HAP-1 (cell line): ENCODE measurements at regions not wholly inside any gene's neighbourhood (a gene's known extent, or its start where the extent isn't known, plus 50 kb on each side); places are given as distances from the start of the nearest gene placed in this dataset.
A peak's percentile ranks its signal among the peaks of the same experiment; 100 is the strongest.

Experiments
- DNase-seq, 2 experiments: peaks; one replicate each; pipeline ENCODE4 v3.0.0-alpha.2; 2016 to 2020; ENCODE audit warnings: low spot score in 2 of 2
- H3K27me3 ChIP-seq: fragments of 250-450 bp; sonication (Bioruptor Pico); 2 replicates; pipeline ENCODE4 v1.5.1; 2020; ENCODE audit warnings: low read depth, mild to moderate bottlenecking, moderate library complexity
- H3K36me3 ChIP-seq: fragments of 250-450 bp; sonication (Bioruptor Pico); replicated peaks from 2 replicates; pipeline ENCODE4 v1.5.1; 2020; ENCODE audit warnings: mild to moderate bottlenecking
- H3K4me1 ChIP-seq: fragments of 250-450 bp; sonication (Bioruptor Pico); 2 replicates; pipeline ENCODE4 v1.5.1; 2020; ENCODE audit warnings: mild to moderate bottlenecking
- H3K4me3 ChIP-seq: fragments of 250-450 bp; sonication (Bioruptor Pico); 2 replicates; pipeline ENCODE4 v1.5.1; 2020; ENCODE audit warnings: mild to moderate bottlenecking, moderate library complexity
- H3K9me3 ChIP-seq: fragments of 250-450 bp; sonication (Bioruptor Pico); 2 replicates; pipeline ENCODE4 v1.5.1; 2020; ENCODE audit warnings: mild to moderate bottlenecking, moderate library complexity
- in situ Hi-C: fragments of 300-500 bp; cut with MboI; formaldehyde crosslinking; loops from 3 replicates; pipeline ENCODE4 v1.14.3; 2020; ENCODE audit warnings: low sequenced_read_pairs, inconsistent platforms, mixed read lengths

DNA sequence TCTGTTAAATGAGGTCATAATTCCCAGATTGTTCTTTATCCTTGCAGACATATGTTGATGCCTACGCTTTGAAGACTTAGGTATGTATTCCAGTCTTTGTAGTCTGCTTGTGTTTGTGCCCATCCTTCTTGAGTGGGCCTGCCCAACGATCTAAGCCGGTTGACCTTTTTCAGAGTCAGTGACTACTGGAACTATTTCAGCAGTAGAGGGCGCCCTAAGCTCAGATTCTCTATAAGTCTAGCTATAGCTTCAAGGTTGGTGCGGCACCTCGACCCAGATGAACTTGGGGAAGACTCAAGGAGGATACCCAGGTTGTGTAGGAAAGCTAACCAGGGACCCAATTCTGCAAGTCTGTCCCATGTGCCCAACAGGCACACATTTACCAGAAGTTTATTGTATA lies 228.8 kb upstream of the PPP2R3A start:
- no peak overlapping the region for H3K4me3 ChIP-seq
- in situ Hi-C loops: loop anchor here (10.0 kb wide), 1 partner anchor 308 kb away; no protein-coding TSS in a partner anchor
- no peaks in the 10 kb centered on the region for H3K4me1 ChIP-seq
- no peaks in the 10 kb centered on the region for H3K27me3 ChIP-seq
- DNase-seq: peak in 1 of 2 experiments; percentile 63
- H3K36me3 ChIP-seq: no peaks in the 10 kb centered on the region
- H3K9me3 ChIP-seq: no peaks in the 10 kb centered on the region

GRCh38 chr3:135739779-135740178 lies 225.7 kb upstream of the PPP2R3A start:
- Histone ChIP-seq H3K4me1 (no peaks in the 10 kb centered on the region), H3K4me3 (no peak overlapping the region), H3K9me3 (no peaks in the 10 kb centered on the region), H3K27me3 (no peaks in the 10 kb centered on the region), H3K36me3 (no peaks in the 10 kb centered on the region)
- no peak for DNase-seq
- in situ Hi-C loops: loop anchor here (10.0 kb wide), 1 partner anchor 305 kb away; no protein-coding TSS in a partner anchor

DNA sequence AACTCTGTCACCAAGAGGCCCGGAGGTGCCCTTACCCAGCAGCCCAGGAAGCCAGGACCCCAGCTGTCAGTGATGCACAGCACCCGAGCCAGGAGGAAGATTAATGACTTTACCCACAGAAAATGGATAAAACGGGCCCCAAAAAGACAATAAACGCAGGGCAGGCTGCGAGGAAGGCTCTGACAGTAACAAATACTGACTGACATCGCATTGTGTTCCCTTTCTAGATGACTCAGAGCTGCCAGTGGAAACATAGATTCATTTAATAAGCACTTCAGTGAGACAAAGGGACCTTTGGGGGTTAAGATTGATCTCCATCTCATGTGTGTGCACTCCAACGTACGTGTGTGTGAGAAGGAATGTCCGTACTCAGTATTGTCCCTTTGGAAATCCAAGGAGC lies 225.3 kb upstream of the PPP2R3A start:
- no peak for DNase-seq
- Histone ChIP-seq H3K27me3 (no peaks in the 10 kb centered on the region), H3K9me3 (no peaks in the 10 kb centered on the region), H3K4me3 (no peak overlapping the region), H3K36me3 (no peaks in the 10 kb centered on the region), H3K4me1 (no peaks in the 10 kb centered on the region)
- in situ Hi-C loops: no loop called here

DNA sequence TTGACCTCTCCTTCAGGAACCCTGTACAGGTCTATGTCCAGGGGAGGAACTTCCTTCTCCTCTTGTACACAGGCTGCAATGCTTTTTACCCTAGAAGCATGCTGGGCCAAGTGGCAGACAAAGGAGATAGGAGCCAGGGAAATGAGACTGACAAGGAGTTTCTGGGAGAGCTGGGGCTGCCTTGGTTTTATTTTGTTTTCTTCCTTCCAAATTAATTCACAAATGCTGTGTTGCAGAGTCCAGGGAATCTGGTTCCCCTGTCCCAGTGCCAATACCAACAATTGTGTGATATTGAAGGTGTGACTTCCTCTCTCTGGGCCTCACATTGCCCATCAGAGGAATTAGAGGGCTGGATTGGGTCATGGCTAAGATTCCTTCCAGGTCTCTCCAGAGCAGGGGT lies 224.8 kb upstream of the PPP2R3A start:
- in situ Hi-C loops: no loop called here
- Histone ChIP-seq H3K4me1 (no peaks in the 10 kb centered on the region), H3K4me3 (no peak overlapping the region), H3K27me3 (no peaks in the 10 kb centered on the region), H3K9me3 (no peaks in the 10 kb centered on the region), H3K36me3 (no peaks in the 10 kb centered on the region)
- DNase-seq: no peak

GRCh38 chr3:135751991-135752390 lies 213.5 kb upstream of the PPP2R3A start:
- no peaks in the 10 kb centered on the region for H3K4me1 ChIP-seq
- H3K27me3 ChIP-seq: 0 out of 2 replicates have a peak, but pooled peaks cover 2% of the 10 kb centered on the region
- H3K36me3 ChIP-seq: no peaks in the 10 kb centered on the region
- no peak overlapping the region for H3K4me3 ChIP-seq
- DNase-seq: no peak
- in situ Hi-C loops: no loop called here
- no peaks in the 10 kb centered on the region for H3K9me3 ChIP-seq

GRCh38 chr3:135752851-135753250 lies 212.7 kb upstream of the PPP2R3A start:
- Histone ChIP-seq H3K36me3 (no peaks in the 10 kb centered on the region), H3K9me3 (no peaks in the 10 kb centered on the region), H3K27me3 (0 out of 2 replicates have a peak, but pooled peaks cover 2% of the 10 kb centered on the region), H3K4me1 (no peaks in the 10 kb centered on the region), H3K4me3 (no peak overlapping the region)
- DNase-seq: peak in 1 of 2 experiments; percentile 12
- in situ Hi-C loops: no loop called here

GRCh38 chr3:135753506-135753905 lies 212.0 kb upstream of the PPP2R3A start:
- in situ Hi-C loops: no loop called here
- 0 out of 2 replicates have a peak, but pooled peaks cover 2% of the 10 kb centered on the region for H3K27me3 ChIP-seq
- DNase-seq: no peak
- no peaks in the 10 kb centered on the region for H3K36me3 ChIP-seq
- no peaks in the 10 kb centered on the region for H3K4me1 ChIP-seq
- no peaks in the 10 kb centered on the region for H3K9me3 ChIP-seq
- no peak overlapping the region for H3K4me3 ChIP-seq

GRCh38 chr3:135755330-135756105 lies 210.0 kb upstream of the PPP2R3A start:
- in situ Hi-C loops: no loop called here
- DNase-seq: no peak
- no peaks in the 10 kb centered on the region for H3K27me3 ChIP-seq
- H3K4me3 ChIP-seq: no peak overlapping the region
- no peaks in the 10 kb centered on the region for H3K4me1 ChIP-seq
- no peaks in the 10 kb centered on the region for H3K36me3 ChIP-seq
- H3K9me3 ChIP-seq: no peaks in the 10 kb centered on the region

DNA sequence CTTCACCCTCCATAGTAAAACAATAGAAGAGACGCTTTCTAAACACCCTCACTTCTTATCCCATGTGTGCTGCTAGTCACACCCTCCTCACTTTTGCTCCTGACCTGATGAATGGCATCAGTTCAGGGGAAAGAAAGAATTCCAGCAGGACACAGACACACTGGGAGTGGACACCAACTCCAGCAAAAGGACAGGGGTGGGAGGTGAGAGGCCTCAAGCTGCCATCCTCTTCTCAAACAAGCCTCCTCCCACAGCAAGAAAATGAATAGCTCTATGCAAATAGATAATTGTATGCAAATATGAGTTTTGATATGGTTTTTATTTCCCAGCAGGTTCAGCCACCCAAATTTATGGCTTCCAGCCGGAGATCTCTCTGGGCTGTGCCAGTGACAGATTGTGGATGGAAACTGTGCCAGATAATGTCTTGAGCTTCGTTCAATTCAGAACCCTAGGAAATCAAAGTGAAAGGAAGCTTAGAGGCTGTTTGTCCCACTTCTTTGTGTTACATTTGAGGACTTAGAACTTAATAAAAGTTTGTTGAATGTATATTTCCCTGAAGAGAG lies 209.3 kb upstream of the PPP2R3A start:
- no peaks in the 10 kb centered on the region for H3K36me3 ChIP-seq
- H3K9me3 ChIP-seq: no peaks in the 10 kb centered on the region
- in situ Hi-C loops: no loop called here
- H3K27me3 ChIP-seq: no peaks in the 10 kb centered on the region
- no peaks in the 10 kb centered on the region for H3K4me1 ChIP-seq
- DNase-seq: no peak
- no peak overlapping the region for H3K4me3 ChIP-seq

DNA sequence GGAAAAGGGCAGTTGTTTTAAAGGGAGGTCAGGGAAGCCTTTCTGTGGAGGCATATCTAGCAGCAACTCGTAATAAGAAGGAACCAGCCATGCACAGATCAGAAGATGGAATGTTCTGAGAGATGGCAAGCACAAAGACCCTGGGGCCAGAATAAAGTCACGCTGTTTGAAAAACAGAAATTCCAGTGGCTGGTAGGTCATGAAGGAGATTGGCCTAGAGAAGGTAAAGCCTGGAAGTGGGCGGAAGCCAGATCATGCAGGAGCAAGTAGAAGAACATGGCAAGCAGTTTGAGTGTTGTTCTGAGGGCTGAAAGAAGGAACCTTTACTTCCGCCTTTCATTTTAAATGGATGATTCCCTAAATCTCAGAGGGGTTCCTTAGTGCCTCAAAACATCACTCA lies 208.1 kb upstream of the PPP2R3A start:
- in situ Hi-C loops: no loop called here
- no peak for DNase-seq
- Histone ChIP-seq H3K36me3 (no peaks in the 10 kb centered on the region), H3K4me3 (no peak overlapping the region), H3K4me1 (no peaks in the 10 kb centered on the region), H3K9me3 (no peaks in the 10 kb centered on the region), H3K27me3 (no peaks in the 10 kb centered on the region)

DNA sequence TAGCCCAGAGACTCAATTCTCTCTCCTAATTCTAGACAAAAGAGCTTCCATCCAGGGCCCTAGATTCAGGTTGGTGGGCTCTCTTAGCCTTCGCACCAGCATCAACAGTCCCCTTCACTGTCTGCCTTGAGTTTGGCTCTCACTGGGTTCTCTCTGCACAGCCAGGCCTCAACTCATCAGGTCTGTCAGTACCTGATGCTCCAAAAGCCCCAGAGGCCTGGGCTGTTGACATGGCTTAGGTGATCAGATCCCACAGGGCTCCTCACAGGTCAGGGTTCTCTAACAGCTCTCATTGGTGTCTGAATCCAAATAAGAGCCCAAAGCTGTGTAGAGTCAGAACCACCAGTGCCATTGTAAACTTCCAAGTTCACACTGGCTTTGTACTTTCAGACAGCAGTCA lies 206.6 kb upstream of the PPP2R3A start:
- Histone ChIP-seq H3K9me3 (no peaks in the 10 kb centered on the region), H3K36me3 (no peaks in the 10 kb centered on the region), H3K27me3 (no peaks in the 10 kb centered on the region), H3K4me1 (no peaks in the 10 kb centered on the region), H3K4me3 (no peak overlapping the region)
- in situ Hi-C loops: no loop called here
- DNase-seq: no peak

GRCh38 chr3:135759651-135760050 lies 205.9 kb upstream of the PPP2R3A start:
- in situ Hi-C loops: no loop called here
- Histone ChIP-seq H3K4me1 (no peaks in the 10 kb centered on the region), H3K27me3 (no peaks in the 10 kb centered on the region), H3K36me3 (no peaks in the 10 kb centered on the region), H3K4me3 (no peak overlapping the region), H3K9me3 (no peaks in the 10 kb centered on the region)
- DNase-seq: no peak

- no peaks in the 10 kb centered on the region for H3K4me1 ChIP-seq
- H3K27me3 ChIP-seq: no peaks in the 10 kb centered on the region
These were observed 204.9 kb upstream of the PPP2R3A start for GRCh38 chr3:135760581-135760980.

DNA sequence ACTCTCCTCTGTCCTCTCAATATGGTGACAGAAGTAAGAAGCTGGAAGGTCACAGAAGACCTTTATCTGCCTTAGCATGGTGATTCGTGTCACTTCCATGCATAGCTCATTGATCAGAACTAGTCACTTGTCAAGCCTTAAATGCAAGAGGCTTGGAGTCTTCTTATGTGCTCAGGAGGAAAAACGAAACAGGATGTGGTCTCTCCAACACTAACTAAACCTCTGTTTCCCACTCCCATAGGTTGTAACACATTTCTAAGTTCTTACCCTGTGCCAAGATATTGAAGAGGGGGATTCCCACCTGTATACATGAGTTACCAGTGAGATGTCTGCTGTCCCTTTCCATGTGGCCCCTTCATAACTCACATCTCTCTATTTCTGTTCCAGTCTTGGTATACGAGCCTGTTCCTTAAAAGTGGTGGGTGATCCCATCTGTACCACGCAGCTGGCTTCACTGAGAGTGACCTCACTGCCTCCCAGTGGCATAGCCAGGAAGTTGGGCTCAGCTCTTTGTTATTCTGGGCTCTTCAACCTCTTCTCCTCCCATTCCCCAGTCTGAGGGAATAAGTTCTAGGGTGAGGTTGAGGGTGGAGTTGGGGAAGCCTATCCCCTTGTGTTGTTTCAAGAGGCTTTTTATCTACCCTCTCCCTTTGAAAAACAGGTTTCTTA lies 203.2 kb upstream of the PPP2R3A start:
- H3K36me3 ChIP-seq: no peaks in the 10 kb centered on the region
- no peak overlapping the region for H3K4me3 ChIP-seq
- H3K27me3 ChIP-seq: no peaks in the 10 kb centered on the region
- H3K9me3 ChIP-seq: no peaks in the 10 kb centered on the region
- no peak for DNase-seq
- in situ Hi-C loops: no loop called here
- H3K4me1 ChIP-seq: no peaks in the 10 kb centered on the region

More at GRCh38 chr3:135760581-135760980, 204.9 kb upstream of the PPP2R3A start:
- H3K9me3 ChIP-seq: no peaks in the 10 kb centered on the region
- H3K4me3 ChIP-seq: no peak overlapping the region
- no peaks in the 10 kb centered on the region for H3K36me3 ChIP-seq
- in situ Hi-C loops: no loop called here
- DNase-seq: no peak
